Fibroblast of the aortic adventitia (primary cell): ENCODE measurements at regions not wholly inside any gene's neighbourhood (a gene's known extent, or its start where the extent isn't known, plus 50 kb on each side); places are given as distances from the start of the nearest gene placed in this dataset.

Experiments used
- DNase-seq: peaks from one replicate; pipeline ENCODE4 v3.0.0-alpha.2; 2010; ENCODE audit warnings: low read depth
- H3K4me3 ChIP-seq: 2 replicates; pipeline ENCODE4 v1.5.1; 2011; ENCODE audit warnings: low read depth, mild to moderate bottlenecking, control low read depth, low read length, moderate library complexity
- TF ChIP-seq, protein P1 (sequence below): IDR thresholded peaks from 2 replicates; pipeline ENCODE4 v1.5.1; 2011; ENCODE audit warnings: mild to moderate bottlenecking, low read length, control low read depth, inconsistent platforms; ENCODE audit not compliant: insufficient read depth

- no peak overlapping the region for H3K4me3 ChIP-seq
- TF ChIP-seq, protein P1, sequence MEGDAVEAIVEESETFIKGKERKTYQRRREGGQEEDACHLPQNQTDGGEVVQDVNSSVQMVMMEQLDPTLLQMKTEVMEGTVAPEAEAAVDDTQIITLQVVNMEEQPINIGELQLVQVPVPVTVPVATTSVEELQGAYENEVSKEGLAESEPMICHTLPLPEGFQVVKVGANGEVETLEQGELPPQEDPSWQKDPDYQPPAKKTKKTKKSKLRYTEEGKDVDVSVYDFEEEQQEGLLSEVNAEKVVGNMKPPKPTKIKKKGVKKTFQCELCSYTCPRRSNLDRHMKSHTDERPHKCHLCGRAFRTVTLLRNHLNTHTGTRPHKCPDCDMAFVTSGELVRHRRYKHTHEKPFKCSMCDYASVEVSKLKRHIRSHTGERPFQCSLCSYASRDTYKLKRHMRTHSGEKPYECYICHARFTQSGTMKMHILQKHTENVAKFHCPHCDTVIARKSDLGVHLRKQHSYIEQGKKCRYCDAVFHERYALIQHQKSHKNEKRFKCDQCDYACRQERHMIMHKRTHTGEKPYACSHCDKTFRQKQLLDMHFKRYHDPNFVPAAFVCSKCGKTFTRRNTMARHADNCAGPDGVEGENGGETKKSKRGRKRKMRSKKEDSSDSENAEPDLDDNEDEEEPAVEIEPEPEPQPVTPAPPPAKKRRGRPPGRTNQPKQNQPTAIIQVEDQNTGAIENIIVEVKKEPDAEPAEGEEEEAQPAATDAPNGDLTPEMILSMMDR = no peak
- no peak for DNase-seq
Measured at GRCh38 chr22:48309115-48309705, 1518.5 kb downstream of the BRD1 start.

- H3K4me3 ChIP-seq = no peak overlapping the region
- TF ChIP-seq, protein P1 = no peak
- DNase-seq = no peak
Measured at GRCh38 chr22:48307931-48308330, 1519.7 kb downstream of the BRD1 start.

DNA sequence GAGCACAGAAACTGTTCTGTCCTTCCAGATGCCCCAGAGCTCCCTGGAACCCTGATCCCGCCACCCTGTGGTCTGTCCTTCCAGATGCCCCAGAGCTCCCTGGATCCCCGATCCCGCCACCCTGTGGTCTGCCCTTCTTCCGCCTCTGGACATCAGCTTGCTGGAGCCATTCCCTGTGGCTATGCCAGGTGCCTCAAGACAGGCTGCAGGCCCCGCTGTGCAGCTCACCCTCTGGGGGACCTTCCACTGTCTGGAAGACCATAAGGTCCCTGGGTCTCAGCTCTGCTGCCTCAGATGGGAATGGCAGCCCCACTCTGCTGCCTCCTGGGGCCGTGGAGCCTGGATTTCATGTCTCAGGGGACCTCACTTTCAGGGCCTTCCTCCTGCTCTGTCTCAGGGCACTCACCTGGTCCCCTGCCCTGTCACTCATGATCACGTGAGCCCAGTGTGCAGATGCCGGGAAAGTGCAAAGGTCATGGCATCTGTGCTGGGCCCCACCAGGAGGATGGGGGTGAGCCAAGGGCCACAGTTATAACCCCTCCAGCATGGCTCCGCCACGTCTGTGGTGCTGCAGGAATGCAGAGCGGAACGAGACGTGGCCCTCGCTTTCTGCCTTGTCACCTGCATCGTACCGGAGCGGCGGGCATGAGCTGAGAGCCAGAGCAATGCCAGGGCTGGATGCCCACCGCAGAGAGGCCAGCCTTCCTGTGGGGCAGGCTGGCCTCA is 1520.7 kb downstream of the BRD1 start:
- H3K4me3 ChIP-seq = no peak overlapping the region
- TF ChIP-seq, protein P1 = no peak
- DNase-seq = no peak

DNA sequence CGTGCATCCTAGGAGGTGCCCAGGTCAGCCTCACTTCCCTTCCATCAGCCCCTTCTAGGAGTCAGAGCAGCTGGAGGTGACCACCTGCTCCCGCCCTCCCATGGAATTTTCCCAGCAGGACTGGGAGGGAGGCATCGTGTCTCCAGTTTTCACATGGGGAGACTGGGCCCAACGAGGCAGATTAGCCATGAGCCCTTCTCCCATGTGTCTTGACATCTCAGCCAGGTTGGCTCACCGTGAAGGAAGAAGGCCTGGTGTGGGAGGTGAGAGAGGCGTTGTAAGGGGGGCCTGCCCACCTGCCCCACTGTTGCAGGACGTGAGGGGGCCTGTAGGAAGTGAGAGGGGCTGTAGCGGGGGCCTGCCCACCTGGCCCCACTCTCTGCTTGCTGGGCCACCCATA is 1521.4 kb downstream of the BRD1 start:
- no peak overlapping the region for H3K4me3 ChIP-seq
- no peak for DNase-seq
- TF ChIP-seq, protein P1 = no peak

DNA sequence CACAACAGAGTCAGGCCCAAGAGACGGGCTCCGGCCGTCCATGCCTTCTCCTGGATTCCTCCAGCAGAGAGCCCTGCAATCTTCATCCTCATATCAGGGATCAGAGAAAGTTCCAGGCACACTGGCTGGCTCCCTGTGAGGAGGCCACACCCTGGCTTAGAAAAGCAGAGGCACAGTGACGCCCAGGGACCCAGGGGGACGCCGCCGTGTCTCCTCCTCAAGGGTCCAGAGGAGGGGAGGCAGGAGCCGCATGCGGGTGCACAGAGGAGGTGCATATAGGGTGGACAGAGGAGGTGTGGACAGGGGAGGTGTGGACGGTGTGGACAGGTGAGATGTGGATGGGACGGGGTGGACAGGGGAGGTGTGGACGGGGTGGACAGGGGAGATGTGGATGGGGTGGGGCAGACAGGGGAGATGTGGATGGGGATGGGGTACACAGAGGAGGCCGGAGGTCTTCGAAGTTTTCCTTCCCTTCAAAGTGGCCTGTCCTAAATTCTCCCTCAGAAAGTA is 1521.9 kb downstream of the BRD1 start:
- DNase-seq = no peak
- H3K4me3 ChIP-seq = no peak overlapping the region
- TF ChIP-seq, protein P1 = no peak

DNA sequence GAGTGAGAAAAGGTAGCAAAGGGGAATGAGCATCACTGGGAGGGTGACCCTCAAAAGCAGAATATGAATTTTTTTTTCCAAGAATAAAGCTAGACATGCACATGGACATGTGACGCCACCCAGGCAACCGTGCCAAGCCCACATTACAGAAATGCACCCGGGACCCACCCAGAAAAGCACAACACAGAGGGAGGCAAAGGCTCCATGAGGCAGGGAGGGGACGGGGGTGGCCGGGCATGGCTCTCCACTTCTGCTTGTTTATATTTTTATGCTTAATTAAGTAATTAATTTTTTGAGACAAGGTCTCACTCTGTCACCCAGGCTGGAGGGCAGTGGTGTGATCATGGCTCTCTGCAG is 1524.3 kb downstream of the BRD1 start:
- TF ChIP-seq, protein P1 = no peak
- DNase-seq = no peak
- H3K4me3 ChIP-seq = no peak overlapping the region
